HCT116 (cell line): ENCODE measurements at regions not wholly inside any gene's neighbourhood (a gene's known extent, or its start where the extent isn't known, plus 50 kb on each side); places are given as distances from the start of the nearest gene placed in this dataset.

ENCODE experiments used
- ATAC-seq: fragments of 200-7000 bp; cut with Tn5 transposase; 2 replicates; pipeline ENCODE4 v1.9.1; 2020; ENCODE audit warnings: mild to moderate bottlenecking, moderate library complexity
- BruUV-seq: library from RNA; stranded (reverse); fragments of 400-500 nt; replicated peaks from 2 replicates; lab custom pipeline; 2021; lab: Mats Ljungman, UMichigan
- CTCF ChIA-PET: fragments of 300-600 bp; sonication (Branson Sonifier 250); formaldehyde crosslinking; loops from one replicate; lab custom pipeline; 2021; ENCODE audit warnings: antibody characterized with exemption; lab: Charles Lee
- POLR2A ChIA-PET: fragments of 300-600, 350-600 bp; sonication (Branson Sonifier 250); formaldehyde crosslinking; loops from one replicate; lab custom pipeline; 2021; ENCODE audit warnings: antibody characterized with exemption; lab: Charles Lee
- RAD21 ChIA-PET, 2 experiments: fragments of 300-600 bp; sonication (Branson Sonifier 250); formaldehyde crosslinking; loops; one replicate each; lab custom pipeline; 2023; ENCODE audit warnings: low total read pairs in 2 of 2; ENCODE audit not compliant: uncharacterized antibody in 2 of 2, unreplicated experiment in 2 of 2, low non-redundant PET in 1 of 2; lab: Charles Lee
- DNase-seq: peaks from one replicate; pipeline ENCODE4 v3.0.0-alpha.2; 2010; ENCODE audit warnings: low read depth, low spot score
- H2AFZ ChIP-seq: fragments of 200-600 bp; shearing (Covaris generic), sonication (generic); 2 replicates; pipeline ENCODE4 v1.6.1; 2017; ENCODE audit warnings: low read depth, mixed run types, mixed read lengths, antibody characterized with exemption, low read length; ENCODE audit not compliant: poor library complexity, severe bottlenecking
- H3K27ac ChIP-seq: 2 replicates; pipeline ENCODE4 v1.5.1; 2012; ENCODE audit warnings: low read depth, low read length
- H3K27me3 ChIP-seq: fragments of 200-600 bp; sonication (generic); 2 replicates; pipeline ENCODE4 v1.6.1; 2016; ENCODE audit warnings: mixed run types, low read length, mixed read lengths; ENCODE audit not compliant: insufficient read depth
- H3K36me3 ChIP-seq, 2 experiments: fragments of 200-500 bp in 1 of 2; fragments of 200-600 bp in 1 of 2; sonication (Bioruptor generic) in 1 of 2; sonication (generic) in 1 of 2; 2 replicates each; pipeline versions ENCODE4 v1.5.1 to v1.6.1; 2014 to 2016; ENCODE audit warnings: low read length in 2 of 2, inconsistent platforms in 1 of 2, mixed read lengths in 1 of 2, mixed run types in 1 of 2; ENCODE audit not compliant: insufficient read depth in 2 of 2, control insufficient read depth in 1 of 2
- H3K4me1 ChIP-seq, 2 experiments: fragments of 200-600 bp in 1 of 2; sonication (generic) in 1 of 2; 2 replicates each; pipeline versions ENCODE4 v1.5.1 to v1.6.1; 2012 to 2017; ENCODE audit warnings: low read length in 2 of 2, inconsistent platforms in 1 of 2, mild to moderate bottlenecking in 1 of 2, mixed read lengths in 1 of 2, mixed run types in 1 of 2, moderate library complexity in 1 of 2; ENCODE audit not compliant: insufficient read depth in 2 of 2, control insufficient read depth in 1 of 2
- H3K4me2 ChIP-seq: fragments of 200-600 bp; sonication (generic); 2 replicates; pipeline ENCODE4 v1.6.1; 2017; ENCODE audit warnings: mixed run types, low read length, mixed read lengths
- H3K4me3 ChIP-seq, 2 experiments: fragments of 200-600 bp in 1 of 2; sonication (generic) in 1 of 2; replicated peaks in 1 of 2; 2 replicates each; pipeline ENCODE4 v1.5.1; 2011 to 2016; ENCODE audit warnings: low read length in 2 of 2, control low read depth in 1 of 2, low read depth in 1 of 2, mild to moderate bottlenecking in 1 of 2, mixed read lengths in 1 of 2, mixed run types in 1 of 2
- H3K79me2 ChIP-seq: fragments of 200-600 bp; sonication (generic); 2 replicates; pipeline ENCODE4 v1.6.1; 2017; ENCODE audit warnings: mild to moderate bottlenecking, mixed run types, low read length, moderate library complexity, mixed read lengths; ENCODE audit not compliant: insufficient read depth
- H3K9ac ChIP-seq: fragments of 200-600 bp; sonication (generic); 2 replicates; pipeline ENCODE4 v1.6.1; 2016; ENCODE audit warnings: low read length, mixed read lengths
- H3K9me2 ChIP-seq: fragments of 200-600 bp; sonication (generic), shearing (Covaris generic); 2 replicates; pipeline ENCODE4 v1.6.1; 2017; ENCODE audit warnings: mixed run types, mild to moderate bottlenecking, moderate library complexity; ENCODE audit not compliant: insufficient read depth
- H3K9me3 ChIP-seq, 2 experiments: fragments of 200-500 bp in 1 of 2; fragments of 200-600 bp in 1 of 2; sonication (Bioruptor generic) in 1 of 2; sonication (generic) in 1 of 2; 2 replicates each; pipeline ENCODE4 v1.6.1; 2014 to 2017; ENCODE audit warnings: low read length in 2 of 2, mixed read lengths in 2 of 2, inconsistent platforms in 1 of 2, low read depth in 1 of 2, mild to moderate bottlenecking in 1 of 2, mixed run types in 1 of 2, moderate library complexity in 1 of 2; ENCODE audit not compliant: control insufficient read depth in 1 of 2, insufficient read depth in 1 of 2
- H4K20me1 ChIP-seq: fragments of 200-600 bp; sonication (generic), shearing (Covaris generic); 2 replicates; pipeline ENCODE4 v1.6.1; 2017; ENCODE audit warnings: mixed run types, mild to moderate bottlenecking, moderate library complexity; ENCODE audit not compliant: insufficient read depth
- CBX3 ChIP-seq: IDR thresholded peaks from 2 replicates; pipeline ENCODE4 v1.6.1; 2012; ENCODE audit warnings: low read depth
- CEBPB ChIP-seq: IDR thresholded peaks from 2 replicates; pipeline ENCODE4 v1.6.1; 2012; ENCODE audit warnings: low read depth
- EGR1 ChIP-seq: IDR thresholded peaks from 2 replicates; pipeline ENCODE4 v1.6.1; 2012; ENCODE audit warnings: low read depth
- EZH2phosphoT487 ChIP-seq: fragments of 200-600 bp; IDR thresholded peaks from 2 replicates; pipeline ENCODE4 v1.6.1; 2018; ENCODE audit warnings: antibody characterized with exemption, borderline replicate concordance
- POLR2A ChIP-seq: IDR thresholded peaks from 2 replicates; pipeline ENCODE4 v1.7.0; 2011; ENCODE audit warnings: borderline replicate concordance; ENCODE audit not compliant: insufficient read depth, insufficient read length; ENCODE audit errors: extremely low read depth
- RAD21 ChIP-seq: IDR thresholded peaks from 2 replicates; pipeline ENCODE4 v1.6.1; 2012; ENCODE audit warnings: low read depth, mild to moderate bottlenecking
- SIN3A ChIP-seq: IDR thresholded peaks from 2 replicates; pipeline ENCODE4 v1.6.1; 2012; ENCODE audit warnings: low read depth
- SRF ChIP-seq: IDR thresholded peaks from 2 replicates; pipeline ENCODE4 v1.6.1; 2012; ENCODE audit warnings: low read depth
- TCF7L2 ChIP-seq: IDR thresholded peaks from 2 replicates; pipeline ENCODE4 v1.7.0; 2011; ENCODE audit warnings: borderline replicate concordance, inconsistent platforms; ENCODE audit not compliant: insufficient read depth, insufficient read length; ENCODE audit errors: extremely low read depth
- YY1 ChIP-seq: IDR thresholded peaks from 2 replicates; pipeline ENCODE4 v1.6.1; 2011; ENCODE audit warnings: low read length, low read depth, moderate library complexity, mild to moderate bottlenecking; ENCODE audit not compliant: insufficient replicate concordance; ENCODE audit errors: extremely low read depth
- ZFX ChIP-seq: fragments of 450-650 bp; IDR thresholded peaks from 2 replicates; pipeline ENCODE4 v1.6.1; 2017
- ZNF274 ChIP-seq: fragments of 200-500 bp; sonication (Bioruptor generic); IDR thresholded peaks from 2 replicates; pipeline ENCODE4 v1.6.1; 2014; ENCODE audit warnings: mild to moderate bottlenecking, low read depth, low read length, inconsistent platforms
- intact Hi-C: fragments of 100-400 bp; cut with micrococcal nuclease; formaldehyde crosslinking; loops from 2 replicates; pipeline ENCODE4 v1.10.0; 2022
- TF ChIP-seq, protein P1 (sequence below): IDR thresholded peaks from 2 replicates; pipeline ENCODE4 v1.6.1; 2012
- TF ChIP-seq, protein P2 (sequence below): IDR thresholded peaks from 2 replicates; pipeline ENCODE4 v1.6.1; 2012; ENCODE audit warnings: low read depth
- TF ChIP-seq, protein P3 (sequence below): IDR thresholded peaks from 2 replicates; pipeline ENCODE4 v1.6.1; 2012

DNA sequence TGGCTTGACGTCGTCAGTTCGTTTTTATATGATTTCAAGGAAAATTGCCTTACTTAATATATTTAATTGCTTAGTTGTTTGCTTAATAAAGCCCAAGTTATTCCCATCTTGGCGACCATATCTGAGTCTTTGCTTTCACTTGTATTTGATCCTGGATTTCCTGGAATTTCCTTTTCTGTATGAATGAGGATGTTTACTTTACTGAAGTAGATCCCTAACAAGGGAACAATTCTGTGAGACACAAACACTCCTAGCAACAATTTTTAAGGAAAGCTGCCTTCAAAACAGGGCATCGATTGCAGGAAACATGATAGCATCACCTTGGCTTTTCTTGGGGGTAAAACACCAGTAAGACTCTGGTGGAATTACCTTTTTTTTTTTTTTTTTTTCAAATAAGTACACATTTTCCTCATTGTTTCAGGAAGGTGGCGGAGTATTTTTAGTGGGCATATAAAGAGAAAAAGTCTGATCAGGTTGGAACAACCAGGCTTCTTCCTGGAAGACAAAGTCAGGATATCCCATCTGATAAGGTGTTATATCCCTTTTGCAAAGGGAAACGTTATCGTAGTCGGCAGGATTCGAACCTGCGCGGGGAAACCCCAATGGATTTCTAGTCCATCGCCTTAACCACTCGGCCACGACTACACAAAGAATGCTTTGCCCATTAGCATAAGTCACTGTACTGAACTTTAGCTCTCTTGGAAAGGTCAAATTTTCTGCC is 68.5 kb upstream of the ZNF184 start:
- TF ChIP-seq RAD21: no peak
- TF ChIP-seq, protein P1, sequence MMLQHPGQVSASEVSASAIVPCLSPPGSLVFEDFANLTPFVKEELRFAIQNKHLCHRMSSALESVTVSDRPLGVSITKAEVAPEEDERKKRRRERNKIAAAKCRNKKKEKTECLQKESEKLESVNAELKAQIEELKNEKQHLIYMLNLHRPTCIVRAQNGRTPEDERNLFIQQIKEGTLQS: peak; percentile 72; the same call in 1 of the 2 replicates
- peak; percentile 95; the same call in 1 of the 2 replicates for TF ChIP-seq CBX3
- intact Hi-C loops: loop anchor here (10.0 kb wide), 1 partner anchor 213 kb away; no protein-coding TSS in a partner anchor
- Histone ChIP-seq H3K27ac (no peak overlapping the region), H3K36me3 (no peaks in the 10 kb centered on the region), H2AFZ (peak overlapping the region; percentile 66), H3K9ac (no peak overlapping the region), H3K9me2 (0 out of 2 replicates have a peak, but pooled peaks cover 3% of the 10 kb centered on the region), H3K27me3 (no peaks in the 10 kb centered on the region), H3K9me3 (no peaks in the 10 kb centered on the region), H4K20me1 (no peaks in the 10 kb centered on the region), H3K4me1 (peaks cover 9 to 53% of the 10 kb centered on the region in 2 experiments), H3K4me2 (peak overlapping the region; percentile 39; the same call in 1 of the 2 replicates), H3K79me2 (no peaks in the 10 kb centered on the region), H3K4me3 (no peak overlapping the region)
- no TSS peak for BruUV-seq
- DNase-seq: peak; percentile 68
- CTCF ChIA-PET: no interaction called here
- POLR2A ChIA-PET: no interaction called here
- RAD21 ChIA-PET: no interaction called here
- peak; percentile 60 for ATAC-seq

GRCh38 chr6:27539551-27539950 is 66.6 kb upstream of the ZNF184 start:
- H3K27ac ChIP-seq: no peak overlapping the region
- ChIA-PET POLR2A (interaction anchor here (1.2 kb wide), 1 partner anchor 9 kb away, joined by 3 read pairs; no protein-coding TSS in a partner anchor), RAD21 (no interaction called here), CTCF (no interaction called here)
- no peaks in the 10 kb centered on the region for H3K36me3 ChIP-seq
- intact Hi-C loops: no loop called here
- TF ChIP-seq, protein P2, sequence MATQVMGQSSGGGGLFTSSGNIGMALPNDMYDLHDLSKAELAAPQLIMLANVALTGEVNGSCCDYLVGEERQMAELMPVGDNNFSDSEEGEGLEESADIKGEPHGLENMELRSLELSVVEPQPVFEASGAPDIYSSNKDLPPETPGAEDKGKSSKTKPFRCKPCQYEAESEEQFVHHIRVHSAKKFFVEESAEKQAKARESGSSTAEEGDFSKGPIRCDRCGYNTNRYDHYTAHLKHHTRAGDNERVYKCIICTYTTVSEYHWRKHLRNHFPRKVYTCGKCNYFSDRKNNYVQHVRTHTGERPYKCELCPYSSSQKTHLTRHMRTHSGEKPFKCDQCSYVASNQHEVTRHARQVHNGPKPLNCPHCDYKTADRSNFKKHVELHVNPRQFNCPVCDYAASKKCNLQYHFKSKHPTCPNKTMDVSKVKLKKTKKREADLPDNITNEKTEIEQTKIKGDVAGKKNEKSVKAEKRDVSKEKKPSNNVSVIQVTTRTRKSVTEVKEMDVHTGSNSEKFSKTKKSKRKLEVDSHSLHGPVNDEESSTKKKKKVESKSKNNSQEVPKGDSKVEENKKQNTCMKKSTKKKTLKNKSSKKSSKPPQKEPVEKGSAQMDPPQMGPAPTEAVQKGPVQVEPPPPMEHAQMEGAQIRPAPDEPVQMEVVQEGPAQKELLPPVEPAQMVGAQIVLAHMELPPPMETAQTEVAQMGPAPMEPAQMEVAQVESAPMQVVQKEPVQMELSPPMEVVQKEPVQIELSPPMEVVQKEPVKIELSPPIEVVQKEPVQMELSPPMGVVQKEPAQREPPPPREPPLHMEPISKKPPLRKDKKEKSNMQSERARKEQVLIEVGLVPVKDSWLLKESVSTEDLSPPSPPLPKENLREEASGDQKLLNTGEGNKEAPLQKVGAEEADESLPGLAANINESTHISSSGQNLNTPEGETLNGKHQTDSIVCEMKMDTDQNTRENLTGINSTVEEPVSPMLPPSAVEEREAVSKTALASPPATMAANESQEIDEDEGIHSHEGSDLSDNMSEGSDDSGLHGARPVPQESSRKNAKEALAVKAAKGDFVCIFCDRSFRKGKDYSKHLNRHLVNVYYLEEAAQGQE: no peak
- TF ChIP-seq, protein P3, sequence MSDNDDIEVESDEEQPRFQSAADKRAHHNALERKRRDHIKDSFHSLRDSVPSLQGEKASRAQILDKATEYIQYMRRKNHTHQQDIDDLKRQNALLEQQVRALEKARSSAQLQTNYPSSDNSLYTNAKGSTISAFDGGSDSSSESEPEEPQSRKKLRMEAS: no peak
- no peak for TF ChIP-seq YY1
- no peak for TF ChIP-seq TCF7L2
- no peak for TF ChIP-seq EGR1
- no peak for TF ChIP-seq RAD21
- TF ChIP-seq ZFX: no peak
- no peak for TF ChIP-seq EZH2phosphoT487
- TF ChIP-seq POLR2A: no peak
- no peak for TF ChIP-seq CBX3
- no peak for TF ChIP-seq ZNF274
- TF ChIP-seq SRF: no peak
- TF ChIP-seq CEBPB: no peak
- no peak for TF ChIP-seq SIN3A
- DNase-seq (no peak), ATAC-seq (no peak; the same call in 1 of the 2 replicates)
- H3K4me3 ChIP-seq: peak overlapping the region in 1 of 2 experiments; percentile 30; a peak in 1 of 4 replicates
- no peaks in the 10 kb centered on the region for H3K9me3 ChIP-seq
- H4K20me1 ChIP-seq: no peaks in the 10 kb centered on the region
- peaks cover 7 to 38% of the 10 kb centered on the region in 2 experiments for H3K4me1 ChIP-seq
- H3K27me3 ChIP-seq: no peaks in the 10 kb centered on the region
- no TSS peak for BruUV-seq
- H2AFZ ChIP-seq: peak overlapping the region; percentile 94
- no peaks in the 10 kb centered on the region for H3K79me2 ChIP-seq
- peak overlapping the region; percentile 59 for H3K4me2 ChIP-seq
- H3K9ac ChIP-seq: no peak overlapping the region
- H3K9me2 ChIP-seq: 0 out of 2 replicates have a peak, but pooled peaks cover 3% of the 10 kb centered on the region
